Peyer's patch (tissue), 4 donors: ENCODE measurements at regions not wholly inside any gene's neighbourhood (a gene's known extent, or its start where the extent isn't known, plus 50 kb on each side); places are given as distances from the start of the nearest gene placed in this dataset.
A peak's percentile ranks its signal among the peaks of the same experiment; 100 is the strongest.

Experiments
- DNase-seq, 3 donors: peaks; one replicate each; pipeline ENCODE4 v3.0.0-alpha.2; 2017 to 2019
- H3K27ac ChIP-seq, 4 donors: fragments of 200-600 bp; sonication (generic); one replicate each; pipeline ENCODE4 v1.5.1; 2016 to 2019
- H3K27me3 ChIP-seq, 2 donors: fragments of 200-600 bp; sonication (generic); one replicate each; pipeline ENCODE4 v1.5.1; 2019
- H3K36me3 ChIP-seq, 3 donors: fragments of 200-600 bp; sonication (generic); one replicate each; pipeline ENCODE4 v1.5.1; 2016 to 2019
- H3K4me1 ChIP-seq, 4 donors: fragments of 200-600 bp; sonication (generic); one replicate each; pipeline ENCODE4 v1.5.1; 2016 to 2019
- H3K4me3 ChIP-seq, 4 donors: fragments of 200-600 bp; sonication (generic); 1 replicate in 3 of 4; 2 replicates in 1 of 4; pipeline ENCODE4 v1.5.1; 2016 to 2019; ENCODE audit warnings: mild to moderate bottlenecking in 1 of 4
- H3K9me3 ChIP-seq, 4 donors: fragments of 200-600 bp; sonication (generic); one replicate each; pipeline ENCODE4 v1.5.1; 2016 to 2019; ENCODE audit warnings: mild to moderate bottlenecking in 1 of 4
- POLR2A ChIP-seq, 2 donors: fragments of 450-650 bp; IDR thresholded peaks; one replicate each; pipeline ENCODE4 v1.5.1; 2017; ENCODE audit warnings: antibody characterized with exemption in 2 of 2, mild to moderate bottlenecking in 2 of 2, moderate library complexity in 2 of 2
- TF ChIP-seq, protein P1 (sequence below), 6 experiments: fragments of 450-650 bp in 4 of 6; fragments of 200-600 bp in 2 of 6; sonication (generic) in 1 of 6; IDR thresholded peaks; one replicate each; pipeline ENCODE4 v1.5.1; 2017 to 2019; ENCODE audit warnings: antibody characterized with exemption in 6 of 6, mild to moderate bottlenecking in 3 of 6, moderate library complexity in 1 of 6

GRCh38 chr1:94654031-94654430 is 112.5 kb upstream of the F3 start:
- DNase-seq, result no peak
- H3K9me3 ChIP-seq, result no peaks in the 10 kb centered on the region
- TF ChIP-seq POLR2A (IDR thresholded peaks at IDR 0.05), result no peak
- TF ChIP-seq, protein P1, sequence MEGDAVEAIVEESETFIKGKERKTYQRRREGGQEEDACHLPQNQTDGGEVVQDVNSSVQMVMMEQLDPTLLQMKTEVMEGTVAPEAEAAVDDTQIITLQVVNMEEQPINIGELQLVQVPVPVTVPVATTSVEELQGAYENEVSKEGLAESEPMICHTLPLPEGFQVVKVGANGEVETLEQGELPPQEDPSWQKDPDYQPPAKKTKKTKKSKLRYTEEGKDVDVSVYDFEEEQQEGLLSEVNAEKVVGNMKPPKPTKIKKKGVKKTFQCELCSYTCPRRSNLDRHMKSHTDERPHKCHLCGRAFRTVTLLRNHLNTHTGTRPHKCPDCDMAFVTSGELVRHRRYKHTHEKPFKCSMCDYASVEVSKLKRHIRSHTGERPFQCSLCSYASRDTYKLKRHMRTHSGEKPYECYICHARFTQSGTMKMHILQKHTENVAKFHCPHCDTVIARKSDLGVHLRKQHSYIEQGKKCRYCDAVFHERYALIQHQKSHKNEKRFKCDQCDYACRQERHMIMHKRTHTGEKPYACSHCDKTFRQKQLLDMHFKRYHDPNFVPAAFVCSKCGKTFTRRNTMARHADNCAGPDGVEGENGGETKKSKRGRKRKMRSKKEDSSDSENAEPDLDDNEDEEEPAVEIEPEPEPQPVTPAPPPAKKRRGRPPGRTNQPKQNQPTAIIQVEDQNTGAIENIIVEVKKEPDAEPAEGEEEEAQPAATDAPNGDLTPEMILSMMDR (IDR thresholded peaks at IDR 0.05), result no peak
- H3K27ac ChIP-seq, result no peak overlapping the region
- peaks cover 0 to 14% (median 0%) of the 10 kb centered on the region in 4 donors for H3K4me1 ChIP-seq
- H3K4me3 ChIP-seq, result no peak overlapping the region
- no peaks in the 10 kb centered on the region for H3K27me3 ChIP-seq
- H3K36me3 ChIP-seq, result no peaks in the 10 kb centered on the region

- no peak for TF ChIP-seq POLR2A (IDR thresholded peaks at IDR 0.05)
- TF ChIP-seq, protein P1 (IDR thresholded peaks at IDR 0.05), result no peak
- Histone ChIP-seq H3K4me1 (peaks cover 0 to 19% (median 0%) of the 10 kb centered on the region in 4 donors), H3K9me3 (no peaks in the 10 kb centered on the region), H3K36me3 (no peaks in the 10 kb centered on the region), H3K4me3 (no peak overlapping the region), H3K27me3 (no peaks in the 10 kb centered on the region), H3K27ac (no peak overlapping the region)
- no peak for DNase-seq
Observed at GRCh38 chr1:94653454-94653853, 111.9 kb upstream of the F3 start.

DNA sequence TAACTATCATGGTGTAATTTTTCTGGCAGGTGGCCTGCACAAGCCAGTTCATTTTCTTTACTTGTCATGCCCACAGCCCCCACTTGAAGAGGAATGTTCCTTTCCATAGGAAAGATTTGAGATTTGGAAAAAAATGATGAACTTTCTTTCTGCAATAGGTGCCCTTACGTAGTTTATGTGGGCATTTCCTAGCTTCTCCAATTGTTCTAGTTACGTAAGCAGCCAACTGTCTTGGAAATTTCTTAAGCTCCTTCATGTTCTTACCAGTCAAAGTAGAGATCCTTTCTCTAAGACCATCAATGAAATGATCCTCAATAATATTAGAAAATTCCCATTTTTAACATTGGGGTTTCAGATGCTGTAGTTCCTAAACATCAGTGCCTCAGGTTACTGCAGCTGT is 109.5 kb upstream of the F3 start:
- H3K27me3 ChIP-seq, result no peaks in the 10 kb centered on the region
- peaks cover 0 to 28% (median 0%) of the 10 kb centered on the region in 4 donors for H3K4me1 ChIP-seq
- no peaks in the 10 kb centered on the region for H3K9me3 ChIP-seq
- no peak for DNase-seq
- no peak for TF ChIP-seq POLR2A (IDR thresholded peaks at IDR 0.05)
- TF ChIP-seq, protein P1 (IDR thresholded peaks at IDR 0.05), result no peak
- no peak overlapping the region for H3K27ac ChIP-seq
- H3K36me3 ChIP-seq, result no peaks in the 10 kb centered on the region
- no peak overlapping the region for H3K4me3 ChIP-seq

DNA sequence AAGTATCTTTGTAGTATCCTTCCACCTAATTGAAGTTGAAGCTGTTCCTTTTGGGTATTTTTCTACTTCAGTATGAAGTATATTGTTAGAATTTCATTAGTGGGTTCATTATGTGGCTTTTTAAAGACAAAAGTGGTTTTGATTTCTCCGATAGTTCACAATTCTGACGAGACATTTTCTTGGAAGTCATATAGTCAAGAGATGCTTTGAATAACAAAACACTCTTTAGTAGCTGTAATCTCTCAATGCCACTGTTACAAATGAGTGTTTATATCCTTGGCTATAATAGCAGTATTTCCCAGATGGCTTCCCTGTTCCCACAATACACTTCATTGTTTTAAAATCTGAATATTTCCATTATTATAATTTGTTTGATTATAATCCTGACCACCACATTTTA is 108.7 kb upstream of the F3 start:
- H3K9me3 ChIP-seq, result no peaks in the 10 kb centered on the region
- H3K27me3 ChIP-seq, result no peaks in the 10 kb centered on the region
- H3K27ac ChIP-seq, result no peak overlapping the region
- no peaks in the 10 kb centered on the region for H3K36me3 ChIP-seq
- TF ChIP-seq, protein P1 (IDR thresholded peaks at IDR 0.05), result no peak
- no peak for TF ChIP-seq POLR2A (IDR thresholded peaks at IDR 0.05)
- no peak overlapping the region for H3K4me3 ChIP-seq
- peaks cover 0 to 28% (median 0%) of the 10 kb centered on the region in 4 donors for H3K4me1 ChIP-seq
- DNase-seq, result no peak

GRCh38 chr1:94648225-94649007 is 106.9 kb upstream of the F3 start:
- Histone ChIP-seq H3K9me3 (no peaks in the 10 kb centered on the region), H3K27me3 (no peaks in the 10 kb centered on the region), H3K27ac (peak overlapping the region in 3 of 4 donors; percentile 9 to 81 (median 75)), H3K4me3 (no peak overlapping the region), H3K4me1 (peaks cover 0 to 20% (median 0%) of the 10 kb centered on the region in 4 donors), H3K36me3 (no peaks in the 10 kb centered on the region)
- TF ChIP-seq POLR2A (IDR thresholded peaks at IDR 0.05), result no peak
- TF ChIP-seq, protein P1 (IDR thresholded peaks at IDR 0.05), result no peak
- peak; percentile 27 to 81 (median 54) for DNase-seq
